HCT116 (cell line): ENCODE measurements at regions not wholly inside any gene's neighbourhood (a gene's known extent, or its start where the extent isn't known, plus 50 kb on each side); places are given as distances from the start of the nearest gene placed in this dataset.

Experiments used
- ATAC-seq: fragments of 200-7000 bp; cut with Tn5 transposase; 2 replicates; pipeline ENCODE4 v1.9.1; 2020; ENCODE audit warnings: mild to moderate bottlenecking, moderate library complexity
- BruUV-seq: library from RNA; stranded (reverse); fragments of 400-500 nt; replicated peaks from 2 replicates; lab custom pipeline; 2021; lab: Mats Ljungman, UMichigan
- CTCF ChIA-PET: fragments of 300-600 bp; sonication (Branson Sonifier 250); formaldehyde crosslinking; loops from one replicate; lab custom pipeline; 2021; ENCODE audit warnings: antibody characterized with exemption; lab: Charles Lee
- POLR2A ChIA-PET: fragments of 300-600, 350-600 bp; sonication (Branson Sonifier 250); formaldehyde crosslinking; loops from one replicate; lab custom pipeline; 2021; ENCODE audit warnings: antibody characterized with exemption; lab: Charles Lee
- RAD21 ChIA-PET, 2 experiments: fragments of 300-600 bp; sonication (Branson Sonifier 250); formaldehyde crosslinking; loops; one replicate each; lab custom pipeline; 2023; ENCODE audit warnings: low total read pairs in 2 of 2; ENCODE audit not compliant: uncharacterized antibody in 2 of 2, unreplicated experiment in 2 of 2, low non-redundant PET in 1 of 2; lab: Charles Lee
- DNase-seq: peaks from one replicate; pipeline ENCODE4 v3.0.0-alpha.2; 2010; ENCODE audit warnings: low read depth, low spot score
- H2AFZ ChIP-seq: fragments of 200-600 bp; shearing (Covaris generic), sonication (generic); 2 replicates; pipeline ENCODE4 v1.6.1; 2017; ENCODE audit warnings: low read depth, mixed run types, mixed read lengths, antibody characterized with exemption, low read length; ENCODE audit not compliant: poor library complexity, severe bottlenecking
- H3K27ac ChIP-seq: 2 replicates; pipeline ENCODE4 v1.5.1; 2012; ENCODE audit warnings: low read depth, low read length
- H3K27me3 ChIP-seq: fragments of 200-600 bp; sonication (generic); 2 replicates; pipeline ENCODE4 v1.6.1; 2016; ENCODE audit warnings: mixed run types, low read length, mixed read lengths; ENCODE audit not compliant: insufficient read depth
- H3K36me3 ChIP-seq, 2 experiments: fragments of 200-500 bp in 1 of 2; fragments of 200-600 bp in 1 of 2; sonication (Bioruptor generic) in 1 of 2; sonication (generic) in 1 of 2; 2 replicates each; pipeline versions ENCODE4 v1.5.1 to v1.6.1; 2014 to 2016; ENCODE audit warnings: low read length in 2 of 2, inconsistent platforms in 1 of 2, mixed read lengths in 1 of 2, mixed run types in 1 of 2; ENCODE audit not compliant: insufficient read depth in 2 of 2, control insufficient read depth in 1 of 2
- H3K4me1 ChIP-seq, 2 experiments: fragments of 200-600 bp in 1 of 2; sonication (generic) in 1 of 2; 2 replicates each; pipeline versions ENCODE4 v1.5.1 to v1.6.1; 2012 to 2017; ENCODE audit warnings: low read length in 2 of 2, inconsistent platforms in 1 of 2, mild to moderate bottlenecking in 1 of 2, mixed read lengths in 1 of 2, mixed run types in 1 of 2, moderate library complexity in 1 of 2; ENCODE audit not compliant: insufficient read depth in 2 of 2, control insufficient read depth in 1 of 2
- H3K4me2 ChIP-seq: fragments of 200-600 bp; sonication (generic); 2 replicates; pipeline ENCODE4 v1.6.1; 2017; ENCODE audit warnings: mixed run types, low read length, mixed read lengths
- H3K4me3 ChIP-seq, 2 experiments: fragments of 200-600 bp in 1 of 2; sonication (generic) in 1 of 2; replicated peaks in 1 of 2; 2 replicates each; pipeline ENCODE4 v1.5.1; 2011 to 2016; ENCODE audit warnings: low read length in 2 of 2, control low read depth in 1 of 2, low read depth in 1 of 2, mild to moderate bottlenecking in 1 of 2, mixed read lengths in 1 of 2, mixed run types in 1 of 2
- H3K79me2 ChIP-seq: fragments of 200-600 bp; sonication (generic); 2 replicates; pipeline ENCODE4 v1.6.1; 2017; ENCODE audit warnings: mild to moderate bottlenecking, mixed run types, low read length, moderate library complexity, mixed read lengths; ENCODE audit not compliant: insufficient read depth
- H3K9ac ChIP-seq: fragments of 200-600 bp; sonication (generic); 2 replicates; pipeline ENCODE4 v1.6.1; 2016; ENCODE audit warnings: low read length, mixed read lengths
- H3K9me2 ChIP-seq: fragments of 200-600 bp; sonication (generic), shearing (Covaris generic); 2 replicates; pipeline ENCODE4 v1.6.1; 2017; ENCODE audit warnings: mixed run types, mild to moderate bottlenecking, moderate library complexity; ENCODE audit not compliant: insufficient read depth
- H3K9me3 ChIP-seq, 2 experiments: fragments of 200-500 bp in 1 of 2; fragments of 200-600 bp in 1 of 2; sonication (Bioruptor generic) in 1 of 2; sonication (generic) in 1 of 2; 2 replicates each; pipeline ENCODE4 v1.6.1; 2014 to 2017; ENCODE audit warnings: low read length in 2 of 2, mixed read lengths in 2 of 2, inconsistent platforms in 1 of 2, low read depth in 1 of 2, mild to moderate bottlenecking in 1 of 2, mixed run types in 1 of 2, moderate library complexity in 1 of 2; ENCODE audit not compliant: control insufficient read depth in 1 of 2, insufficient read depth in 1 of 2
- H4K20me1 ChIP-seq: fragments of 200-600 bp; sonication (generic), shearing (Covaris generic); 2 replicates; pipeline ENCODE4 v1.6.1; 2017; ENCODE audit warnings: mixed run types, mild to moderate bottlenecking, moderate library complexity; ENCODE audit not compliant: insufficient read depth
- CBX3 ChIP-seq: IDR thresholded peaks from 2 replicates; pipeline ENCODE4 v1.6.1; 2012; ENCODE audit warnings: low read depth
- ELF1 ChIP-seq: IDR thresholded peaks from 2 replicates; pipeline ENCODE4 v1.6.1; 2012; ENCODE audit warnings: low read depth, borderline replicate concordance
- EZH2 ChIP-seq: fragments of 200-600 bp; sonication (generic); IDR thresholded peaks from 2 replicates; pipeline ENCODE4 v1.6.1; 2017; ENCODE audit warnings: antibody characterized with exemption, mixed run types
- EZH2phosphoT487 ChIP-seq: fragments of 200-600 bp; IDR thresholded peaks from 2 replicates; pipeline ENCODE4 v1.6.1; 2018; ENCODE audit warnings: antibody characterized with exemption, borderline replicate concordance
- RAD21 ChIP-seq: IDR thresholded peaks from 2 replicates; pipeline ENCODE4 v1.6.1; 2012; ENCODE audit warnings: low read depth, mild to moderate bottlenecking
- SP1 ChIP-seq: IDR thresholded peaks from 2 replicates; pipeline ENCODE4 v1.6.1; 2012; ENCODE audit warnings: low read depth
- SRF ChIP-seq: IDR thresholded peaks from 2 replicates; pipeline ENCODE4 v1.6.1; 2012; ENCODE audit warnings: low read depth
- TCF7L2 ChIP-seq: IDR thresholded peaks from 2 replicates; pipeline ENCODE4 v1.7.0; 2011; ENCODE audit warnings: borderline replicate concordance, inconsistent platforms; ENCODE audit not compliant: insufficient read depth, insufficient read length; ENCODE audit errors: extremely low read depth
- YY1 ChIP-seq: IDR thresholded peaks from 2 replicates; pipeline ENCODE4 v1.6.1; 2011; ENCODE audit warnings: low read length, low read depth, moderate library complexity, mild to moderate bottlenecking; ENCODE audit not compliant: insufficient replicate concordance; ENCODE audit errors: extremely low read depth
- ZFX ChIP-seq: fragments of 450-650 bp; IDR thresholded peaks from 2 replicates; pipeline ENCODE4 v1.6.1; 2017
- intact Hi-C: fragments of 100-400 bp; cut with micrococcal nuclease; formaldehyde crosslinking; loops from 2 replicates; pipeline ENCODE4 v1.10.0; 2022
- TF ChIP-seq, protein P1 (sequence below), 3 experiments: fragments of 200-600 bp in 1 of 3; sonication (generic) in 1 of 3; IDR thresholded peaks in 2 of 3; conservative IDR thresholded peaks in 1 of 3; 2 replicates each; pipeline ENCODE4 v1.5.1; 2012 to 2017; ENCODE audit warnings: low read depth in 2 of 3, low read length in 2 of 3, antibody characterized with exemption in 1 of 3, borderline replicate concordance in 1 of 3, control low read depth in 1 of 3, mild to moderate bottlenecking in 1 of 3, mixed read lengths in 1 of 3, mixed run types in 1 of 3, moderate library complexity in 1 of 3; ENCODE audit not compliant: insufficient read depth in 1 of 3
- TF ChIP-seq, protein P2 (sequence below): IDR thresholded peaks from 2 replicates; pipeline ENCODE4 v1.6.1; 2012; ENCODE audit warnings: low read depth
- TF ChIP-seq, protein P3 (sequence below): IDR thresholded peaks from 2 replicates; pipeline ENCODE4 v1.6.1; 2012

DNA sequence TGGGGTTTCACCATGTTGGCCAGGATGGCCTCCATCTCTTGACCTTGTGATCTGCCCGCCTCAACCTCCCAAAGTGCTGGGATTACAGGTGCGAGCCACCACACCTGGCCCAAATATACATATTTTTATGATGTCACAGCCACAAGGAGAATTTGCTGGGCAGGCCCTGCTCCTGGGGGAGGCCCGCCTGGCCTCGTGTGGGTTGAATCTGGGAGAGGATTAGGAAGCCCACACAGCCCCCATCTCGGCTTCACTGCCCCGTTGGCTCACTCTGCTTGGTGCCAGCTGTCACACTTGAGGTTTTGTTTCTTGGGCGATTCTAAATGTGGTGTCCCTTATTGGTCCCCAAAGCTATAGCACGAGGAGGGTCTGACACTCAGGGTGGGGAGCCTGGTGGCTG is 335.7 kb upstream of the AJAP1 start (continued):
- TF ChIP-seq, protein P1, sequence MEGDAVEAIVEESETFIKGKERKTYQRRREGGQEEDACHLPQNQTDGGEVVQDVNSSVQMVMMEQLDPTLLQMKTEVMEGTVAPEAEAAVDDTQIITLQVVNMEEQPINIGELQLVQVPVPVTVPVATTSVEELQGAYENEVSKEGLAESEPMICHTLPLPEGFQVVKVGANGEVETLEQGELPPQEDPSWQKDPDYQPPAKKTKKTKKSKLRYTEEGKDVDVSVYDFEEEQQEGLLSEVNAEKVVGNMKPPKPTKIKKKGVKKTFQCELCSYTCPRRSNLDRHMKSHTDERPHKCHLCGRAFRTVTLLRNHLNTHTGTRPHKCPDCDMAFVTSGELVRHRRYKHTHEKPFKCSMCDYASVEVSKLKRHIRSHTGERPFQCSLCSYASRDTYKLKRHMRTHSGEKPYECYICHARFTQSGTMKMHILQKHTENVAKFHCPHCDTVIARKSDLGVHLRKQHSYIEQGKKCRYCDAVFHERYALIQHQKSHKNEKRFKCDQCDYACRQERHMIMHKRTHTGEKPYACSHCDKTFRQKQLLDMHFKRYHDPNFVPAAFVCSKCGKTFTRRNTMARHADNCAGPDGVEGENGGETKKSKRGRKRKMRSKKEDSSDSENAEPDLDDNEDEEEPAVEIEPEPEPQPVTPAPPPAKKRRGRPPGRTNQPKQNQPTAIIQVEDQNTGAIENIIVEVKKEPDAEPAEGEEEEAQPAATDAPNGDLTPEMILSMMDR (IDR thresholded peaks at IDR 0.05 in 2 of 3, conservative IDR thresholded peaks at IDR 0.05 in 1 of 3; ENCODE audit: borderline replicate concordance in 1 of 3, insufficient read depth in 1 of 3, low read depth in 2 of 3, low read length in 2 of 3) = no peak
- no peak for TF ChIP-seq EZH2phosphoT487
- TF ChIP-seq YY1 = no peak
- TF ChIP-seq ZFX = no peak
- TF ChIP-seq, protein P2, sequence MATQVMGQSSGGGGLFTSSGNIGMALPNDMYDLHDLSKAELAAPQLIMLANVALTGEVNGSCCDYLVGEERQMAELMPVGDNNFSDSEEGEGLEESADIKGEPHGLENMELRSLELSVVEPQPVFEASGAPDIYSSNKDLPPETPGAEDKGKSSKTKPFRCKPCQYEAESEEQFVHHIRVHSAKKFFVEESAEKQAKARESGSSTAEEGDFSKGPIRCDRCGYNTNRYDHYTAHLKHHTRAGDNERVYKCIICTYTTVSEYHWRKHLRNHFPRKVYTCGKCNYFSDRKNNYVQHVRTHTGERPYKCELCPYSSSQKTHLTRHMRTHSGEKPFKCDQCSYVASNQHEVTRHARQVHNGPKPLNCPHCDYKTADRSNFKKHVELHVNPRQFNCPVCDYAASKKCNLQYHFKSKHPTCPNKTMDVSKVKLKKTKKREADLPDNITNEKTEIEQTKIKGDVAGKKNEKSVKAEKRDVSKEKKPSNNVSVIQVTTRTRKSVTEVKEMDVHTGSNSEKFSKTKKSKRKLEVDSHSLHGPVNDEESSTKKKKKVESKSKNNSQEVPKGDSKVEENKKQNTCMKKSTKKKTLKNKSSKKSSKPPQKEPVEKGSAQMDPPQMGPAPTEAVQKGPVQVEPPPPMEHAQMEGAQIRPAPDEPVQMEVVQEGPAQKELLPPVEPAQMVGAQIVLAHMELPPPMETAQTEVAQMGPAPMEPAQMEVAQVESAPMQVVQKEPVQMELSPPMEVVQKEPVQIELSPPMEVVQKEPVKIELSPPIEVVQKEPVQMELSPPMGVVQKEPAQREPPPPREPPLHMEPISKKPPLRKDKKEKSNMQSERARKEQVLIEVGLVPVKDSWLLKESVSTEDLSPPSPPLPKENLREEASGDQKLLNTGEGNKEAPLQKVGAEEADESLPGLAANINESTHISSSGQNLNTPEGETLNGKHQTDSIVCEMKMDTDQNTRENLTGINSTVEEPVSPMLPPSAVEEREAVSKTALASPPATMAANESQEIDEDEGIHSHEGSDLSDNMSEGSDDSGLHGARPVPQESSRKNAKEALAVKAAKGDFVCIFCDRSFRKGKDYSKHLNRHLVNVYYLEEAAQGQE = no peak
- TF ChIP-seq CBX3 = no peak

DNA sequence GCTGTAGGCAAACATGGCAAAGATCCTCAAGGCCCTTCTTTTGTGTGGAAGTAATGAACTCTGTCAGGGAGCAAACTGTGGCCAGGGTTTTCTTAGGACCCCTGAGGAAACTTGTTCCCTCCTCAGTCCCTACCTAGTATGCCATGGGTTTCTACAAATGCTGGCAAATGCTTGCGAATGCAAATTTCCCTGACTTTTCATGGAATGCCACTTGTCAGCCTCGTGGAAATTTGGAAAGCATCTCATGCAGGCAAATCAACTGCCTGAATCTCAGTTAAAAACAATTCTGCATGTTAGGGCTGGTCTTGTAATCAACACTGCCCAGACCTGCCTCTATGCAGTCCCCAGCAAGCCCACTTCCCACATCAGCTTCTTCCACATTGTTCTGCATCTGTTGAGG is 334.9 kb upstream of the AJAP1 start:
- no peak overlapping the region for H3K27ac ChIP-seq
- DNase-seq = no peak
- H3K9ac ChIP-seq = no peak overlapping the region
- no peaks in the 10 kb centered on the region for H3K9me2 ChIP-seq
- H3K4me3 ChIP-seq = no peak overlapping the region
- POLR2A ChIA-PET = no interaction called here
- H4K20me1 ChIP-seq = no peaks in the 10 kb centered on the region
- H3K36me3 ChIP-seq = no peaks in the 10 kb centered on the region
- intact Hi-C loops = no loop called here
- no peak for ATAC-seq
- RAD21 ChIA-PET = no interaction called here
- H3K79me2 ChIP-seq = no peaks in the 10 kb centered on the region
- H3K9me3 ChIP-seq = no peaks in the 10 kb centered on the region
- no peaks in the 10 kb centered on the region for H3K4me1 ChIP-seq
- CTCF ChIA-PET = no interaction called here
- H3K4me2 ChIP-seq = no peak overlapping the region
- no TSS peak for BruUV-seq
- no peaks in the 10 kb centered on the region for H3K27me3 ChIP-seq
- H2AFZ ChIP-seq = no peak overlapping the region
- TF ChIP-seq, protein P2 = no peak
- TF ChIP-seq EZH2 (no peak), SRF (no peak), TCF7L2 (no peak), ZFX (no peak), ELF1 (no peak), RAD21 (no peak), SP1 (no peak)
- TF ChIP-seq, protein P3, sequence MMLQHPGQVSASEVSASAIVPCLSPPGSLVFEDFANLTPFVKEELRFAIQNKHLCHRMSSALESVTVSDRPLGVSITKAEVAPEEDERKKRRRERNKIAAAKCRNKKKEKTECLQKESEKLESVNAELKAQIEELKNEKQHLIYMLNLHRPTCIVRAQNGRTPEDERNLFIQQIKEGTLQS = no peak
